ENCODE measurements at regions not wholly inside any gene's neighbourhood (a gene's known extent, or its start where the extent isn't known, plus 50 kb on each side); places are given as distances from the start of the nearest gene placed in this dataset.

- no peak for DNase-seq (ENCODE audit: low spot score)
- in situ Hi-C loops (cut with MboI; ENCODE audit: low pct_unique_long_range_greater_than_20kb, low sequenced_read_pairs, unreplicated experiment): no loop called here
- TF ChIP-seq CTCF (IDR thresholded peaks at IDR 0.05; ENCODE audit: extremely low read depth, insufficient read depth, missing control alignments): no peak
Measured at GRCh38 chr4:187166886-187167512, 443.3 kb upstream of the FAT1 start.

GRCh38 chr4:187171706-187172339, 448.2 kb upstream of the FAT1 start:
- in situ Hi-C loops (cut with MboI; ENCODE audit: low pct_unique_long_range_greater_than_20kb, low sequenced_read_pairs, unreplicated experiment): no loop called here
- no peak for DNase-seq (ENCODE audit: low spot score)
- no peak for TF ChIP-seq CTCF (IDR thresholded peaks at IDR 0.05; ENCODE audit: extremely low read depth, insufficient read depth, missing control alignments)

GRCh38 chr4:187172340-187172761, 448.7 kb upstream of the FAT1 start:
- in situ Hi-C loops (cut with MboI; ENCODE audit: low pct_unique_long_range_greater_than_20kb, low sequenced_read_pairs, unreplicated experiment): no loop called here
- DNase-seq (ENCODE audit: low spot score): no peak
- no peak for TF ChIP-seq CTCF (IDR thresholded peaks at IDR 0.05; ENCODE audit: extremely low read depth, insufficient read depth, missing control alignments)

GRCh38 chr4:187174749-187175148, 451.1 kb upstream of the FAT1 start:
- in situ Hi-C loops (cut with MboI; ENCODE audit: low pct_unique_long_range_greater_than_20kb, low sequenced_read_pairs, unreplicated experiment): no loop called here
- no peak for TF ChIP-seq CTCF (IDR thresholded peaks at IDR 0.05; ENCODE audit: extremely low read depth, insufficient read depth, missing control alignments)
- no peak for DNase-seq (ENCODE audit: low spot score)

- TF ChIP-seq CTCF (IDR thresholded peaks at IDR 0.05; ENCODE audit: extremely low read depth, insufficient read depth, missing control alignments): no peak
- DNase-seq (ENCODE audit: low spot score): no peak
- in situ Hi-C loops (cut with MboI; ENCODE audit: low pct_unique_long_range_greater_than_20kb, low sequenced_read_pairs, unreplicated experiment): no loop called here
Measured at GRCh38 chr4:187175197-187175596, 451.5 kb upstream of the FAT1 start.

- no peak for TF ChIP-seq CTCF (IDR thresholded peaks at IDR 0.05; ENCODE audit: extremely low read depth, insufficient read depth, missing control alignments)
- DNase-seq (ENCODE audit: low spot score): no peak
- in situ Hi-C loops (cut with MboI; ENCODE audit: low pct_unique_long_range_greater_than_20kb, low sequenced_read_pairs, unreplicated experiment): no loop called here
Measured at GRCh38 chr4:187176261-187176910, 452.7 kb upstream of the FAT1 start.

All from GM13977 (cell line).